HT1080 (cell line): ENCODE measurements at regions not wholly inside any gene's neighbourhood (a gene's known extent, or its start where the extent isn't known, plus 50 kb on each side); places are given as distances from the start of the nearest gene placed in this dataset.
"Not testable (repeated sequence)": the region's sequence is repeated elsewhere in the genome, so short reads cannot be mapped to it uniquely, and the experiment has no call there.

Experiments used
- DNase-seq: peaks from one replicate; pipeline ENCODE4 v3.0.0-alpha.2; 2015; ENCODE audit warnings: low read depth

DNA sequence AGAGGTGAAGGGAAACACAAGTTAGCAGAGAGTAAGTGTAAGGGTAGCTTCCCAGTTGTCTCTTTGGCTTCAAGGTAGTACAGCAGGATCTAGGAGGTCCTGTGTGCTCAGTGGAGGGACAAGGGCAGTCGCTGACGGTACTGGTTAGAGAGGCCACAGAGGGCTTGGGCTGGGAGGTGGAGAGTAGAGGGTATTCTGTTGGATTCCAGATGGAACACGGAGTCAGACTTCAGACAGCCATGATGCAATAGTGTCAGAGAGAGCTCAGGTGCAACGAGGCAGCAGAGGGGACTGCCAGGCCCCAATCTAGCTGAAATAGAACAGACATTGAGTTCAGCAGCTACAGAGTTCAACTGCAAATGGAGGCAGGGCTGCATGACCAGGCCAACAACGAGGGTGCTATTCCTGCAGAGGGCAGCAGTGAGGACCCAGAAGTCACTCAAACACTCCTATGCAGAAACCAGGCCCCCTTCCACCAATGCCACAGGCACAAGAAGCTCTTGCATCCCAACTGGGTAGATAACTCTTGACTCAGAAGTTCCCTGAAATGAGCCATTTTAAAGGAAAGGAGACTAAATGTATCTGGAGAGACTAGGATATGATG, 325.0 kb upstream of the ESRRG start:
- DNase-seq, result no peak

DNA sequence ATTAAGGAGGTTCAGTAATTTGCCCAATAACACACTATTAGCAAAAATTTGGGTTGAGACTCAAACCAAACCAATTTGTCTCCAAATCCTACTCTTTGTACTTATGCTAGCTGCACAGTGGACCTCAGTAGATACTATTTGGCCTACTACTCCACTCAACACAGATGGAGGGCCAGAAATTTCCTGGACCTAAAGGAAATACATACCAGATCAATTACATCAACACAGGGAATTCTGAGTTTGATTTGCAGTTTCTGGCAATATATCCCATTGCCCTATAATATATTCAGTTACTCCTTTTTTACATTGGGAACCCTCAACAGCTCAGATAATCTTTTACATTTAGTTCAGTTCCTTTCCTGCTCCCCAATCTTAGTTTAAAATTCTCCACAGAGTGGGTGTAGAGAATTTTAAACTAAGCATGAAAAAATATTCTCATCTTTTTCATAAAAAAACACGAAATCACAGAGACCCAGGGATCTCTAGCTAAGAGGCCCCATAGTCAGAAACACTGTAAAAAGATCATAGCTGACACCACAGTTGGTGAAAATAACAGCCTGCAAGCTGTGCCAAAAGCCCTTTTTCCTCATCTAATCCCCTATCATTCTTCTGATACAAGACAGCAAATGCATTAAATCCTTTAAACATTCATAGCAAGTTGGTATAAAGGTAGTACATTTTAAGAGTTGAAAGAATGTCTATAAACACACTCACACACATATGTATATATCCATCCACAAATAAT, 317.7 kb upstream of the ESRRG start:
- DNase-seq, result peak; percentile 13

DNA sequence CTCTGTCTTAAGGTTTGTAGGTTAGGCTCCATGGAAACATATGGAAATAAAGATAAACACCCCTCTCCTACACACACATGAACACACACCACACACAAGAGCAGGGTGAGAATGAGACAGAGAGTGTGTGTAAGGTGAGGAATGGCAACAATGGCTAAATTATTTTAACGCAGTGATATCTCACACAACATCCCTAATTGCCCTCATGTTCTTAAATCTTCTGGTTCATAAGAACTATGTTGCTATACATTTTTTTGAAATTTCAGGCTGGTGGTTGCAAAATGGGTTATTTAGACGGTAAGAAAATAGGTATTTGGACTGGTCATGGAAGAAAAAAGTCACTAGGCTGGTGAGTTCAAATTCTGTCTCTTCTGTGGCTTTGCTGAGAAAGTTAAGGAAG, 316.7 kb upstream of the ESRRG start:
- DNase-seq, result no peak

DNA sequence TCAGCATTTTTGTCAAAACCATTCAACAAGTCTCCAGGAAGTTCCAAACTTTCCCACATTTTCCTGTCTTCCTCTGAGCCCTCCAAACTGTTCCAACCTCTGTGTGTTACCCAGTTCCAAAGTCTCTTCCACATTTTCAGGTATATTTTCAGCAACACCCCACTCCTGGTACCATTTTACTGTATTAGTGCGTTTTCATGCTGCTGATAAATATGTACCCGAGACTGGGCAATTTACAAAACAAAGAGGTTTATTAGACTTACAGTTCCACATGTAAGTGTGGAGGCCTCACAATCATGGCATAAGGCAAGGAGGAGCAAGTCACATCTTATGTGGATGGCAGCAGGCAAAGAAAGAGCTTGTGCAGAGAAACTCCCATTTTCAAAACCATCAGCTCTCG, 315.9 kb upstream of the ESRRG start:
- DNase-seq, result not testable (repeated sequence)

DNA sequence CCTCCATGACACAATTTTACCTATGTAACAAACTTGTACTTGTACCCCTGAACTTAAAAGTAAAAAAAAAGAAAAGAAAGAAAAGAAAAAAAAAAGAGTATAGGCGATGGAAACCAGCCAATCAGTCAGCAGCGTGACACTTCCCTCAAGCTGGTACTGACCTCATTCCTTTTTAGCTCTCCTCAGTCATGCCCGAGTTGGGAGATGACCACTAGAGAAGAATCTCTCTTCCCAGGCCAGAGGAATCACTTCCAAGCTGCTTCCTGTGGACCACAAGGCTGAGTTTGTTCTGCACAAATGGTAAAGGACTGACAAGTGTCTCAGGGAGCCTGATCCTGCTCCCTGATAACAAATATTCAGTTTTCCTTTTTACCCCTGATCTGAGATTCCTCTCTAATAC, 313.5 kb upstream of the ESRRG start:
- no peak for DNase-seq

DNA sequence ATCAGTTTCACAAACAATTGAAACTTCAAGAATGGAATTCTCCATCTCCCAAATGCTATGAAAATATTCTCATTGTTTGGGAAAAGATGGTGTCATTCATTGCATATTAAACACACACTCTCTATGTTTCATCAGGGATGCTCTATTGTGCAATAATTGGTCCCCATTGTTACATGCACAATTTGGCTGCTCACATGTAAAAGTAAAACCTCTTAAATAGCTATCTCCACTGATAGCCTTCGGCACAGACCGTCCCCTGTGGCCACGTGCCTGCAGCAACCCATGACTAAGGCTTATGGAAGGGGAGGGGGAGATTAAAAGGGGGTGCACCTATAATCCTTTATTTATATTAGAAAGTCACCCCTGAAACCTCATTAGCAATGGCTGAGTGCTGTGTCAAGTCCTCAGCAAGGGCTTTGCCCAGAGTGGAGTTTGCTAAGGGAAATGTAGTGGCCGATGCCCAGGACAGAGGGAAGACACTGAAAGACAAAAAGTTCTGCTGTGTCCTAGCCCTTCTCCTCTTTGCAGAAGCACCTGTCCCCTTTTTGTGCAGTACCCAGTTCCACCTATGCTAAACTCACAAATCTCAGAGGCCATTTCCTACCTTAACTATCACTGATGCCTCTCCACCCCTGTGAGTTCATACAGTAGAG, 309.6 kb upstream of the ESRRG start:
- DNase-seq, result no peak

DNA sequence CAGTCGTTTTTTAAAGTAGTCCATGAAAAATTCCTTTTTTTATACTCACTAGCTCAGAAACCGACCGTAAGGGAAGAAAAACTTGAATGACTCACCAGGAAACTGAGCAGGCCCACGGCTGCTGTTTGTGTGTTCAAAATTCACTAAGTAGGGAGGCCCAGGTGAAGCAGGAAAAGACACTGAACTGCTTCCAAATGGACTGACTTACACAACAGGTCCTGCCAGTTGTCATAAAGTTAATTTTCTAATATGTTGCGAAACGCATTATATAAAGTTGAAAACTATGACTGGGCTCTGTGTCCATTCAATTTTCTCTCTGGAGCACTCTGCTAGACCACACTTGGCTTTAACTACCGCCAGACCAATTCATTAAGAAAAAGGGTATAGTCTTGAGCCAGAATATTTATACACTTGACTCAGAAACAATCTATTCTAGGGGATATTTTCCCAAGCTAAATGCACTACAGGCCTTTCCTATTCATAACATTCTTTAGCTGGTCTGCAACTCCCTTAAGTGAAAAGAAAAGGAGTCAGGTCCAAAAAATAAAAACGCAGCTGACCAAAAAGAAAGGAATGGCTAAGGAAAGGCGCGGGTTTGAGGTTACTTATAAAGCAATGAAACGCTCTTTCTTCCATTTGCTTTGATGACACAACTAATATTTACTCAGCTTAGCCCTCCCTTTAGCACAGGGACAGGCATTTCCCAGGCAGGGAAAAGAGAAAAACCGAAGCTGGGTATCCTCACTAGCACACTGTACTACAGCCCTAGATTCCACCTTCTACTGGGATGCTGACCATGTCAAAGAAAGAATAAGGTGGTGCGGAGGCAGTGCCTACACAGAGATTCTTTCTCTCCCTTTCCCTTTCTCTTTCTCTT, 306.3 kb upstream of the ESRRG start:
- DNase-seq, result peak; percentile 88

DNA sequence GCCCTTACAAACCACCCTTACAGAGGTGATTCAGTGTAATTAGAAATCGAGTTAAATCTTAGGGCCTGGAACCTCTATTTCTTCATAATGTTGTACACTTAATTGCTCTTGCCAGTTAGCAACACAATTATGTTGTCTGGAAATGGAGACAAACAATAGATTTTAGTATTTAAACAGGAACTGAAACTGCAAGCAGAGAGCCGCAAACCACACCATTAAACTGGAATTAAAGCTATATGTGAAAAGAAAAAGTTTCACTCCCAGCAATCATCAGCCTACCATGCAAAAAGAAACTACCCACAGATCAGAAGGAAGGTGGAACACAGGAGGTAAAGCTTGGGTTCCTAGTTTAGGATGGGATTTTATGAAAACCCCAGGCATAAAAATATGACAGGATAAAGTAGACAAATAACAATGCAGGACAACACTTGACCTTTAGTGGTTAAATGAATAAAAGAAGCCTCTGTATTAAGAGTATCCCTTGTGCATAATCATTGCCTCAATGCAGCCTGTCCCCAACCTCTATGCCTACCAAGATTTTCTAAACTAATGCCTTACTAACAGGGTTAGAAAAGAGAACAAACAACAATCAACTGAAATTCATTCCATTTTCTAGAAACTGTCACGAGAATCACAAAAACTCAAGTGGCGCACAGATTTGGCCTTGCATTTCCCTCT, 304.3 kb upstream of the ESRRG start:
- no peak for DNase-seq

DNA sequence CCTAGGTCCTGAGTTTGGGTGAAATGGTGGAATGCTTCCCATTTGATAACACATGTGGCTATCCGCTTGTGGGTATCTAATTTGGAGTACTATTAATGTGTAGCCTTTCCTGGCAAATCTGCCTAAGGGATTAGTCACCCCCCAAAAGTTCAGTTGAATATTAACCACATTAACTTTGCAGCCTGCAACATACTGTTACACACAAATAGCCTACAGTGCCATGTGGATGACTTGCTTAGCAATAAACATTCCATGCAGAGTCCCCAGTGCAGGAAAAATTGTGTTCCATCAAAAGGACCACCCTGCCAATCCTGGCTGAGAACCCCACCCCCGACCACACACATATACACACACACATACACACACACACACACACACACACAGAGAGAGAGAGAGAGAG, 303.3 kb upstream of the ESRRG start:
- no peak for DNase-seq

DNA sequence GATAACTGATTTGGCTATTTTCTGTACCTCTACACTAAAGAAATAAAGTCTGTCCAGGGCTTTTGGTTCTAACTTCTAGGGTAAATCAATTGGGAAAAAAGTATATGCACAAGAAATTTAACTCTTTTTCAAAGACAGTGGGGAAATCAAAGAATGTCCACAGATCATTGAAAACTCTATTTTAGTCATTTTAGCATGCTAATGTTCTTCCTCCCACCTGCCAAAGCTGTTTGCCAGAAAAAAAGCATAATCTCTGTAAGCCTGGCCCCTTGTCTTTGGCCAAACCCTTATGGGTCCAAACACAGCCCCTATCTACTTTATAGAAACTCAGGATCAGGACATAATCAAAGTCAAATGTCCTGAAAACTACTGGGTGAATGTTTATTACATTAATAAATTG, 302.2 kb upstream of the ESRRG start:
- DNase-seq, result no peak

DNA sequence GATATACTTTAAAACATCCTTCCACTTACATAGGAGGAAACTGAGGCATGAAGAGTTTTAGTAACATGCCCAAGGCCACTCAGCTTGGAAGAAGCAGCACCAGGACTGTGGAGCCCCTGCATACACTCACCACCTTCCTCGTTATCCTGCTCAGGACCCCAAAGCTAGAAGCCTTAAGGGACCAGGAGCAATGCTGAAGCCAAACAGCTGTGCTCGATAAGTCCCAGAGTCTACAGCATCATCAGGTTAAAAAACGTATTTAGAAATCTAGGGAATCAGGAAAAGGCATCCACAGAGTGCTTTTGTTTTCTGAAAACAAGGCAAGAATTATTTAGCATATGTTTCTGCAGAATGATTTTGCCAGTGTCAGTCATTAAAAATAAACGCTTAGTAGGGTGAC, 301.7 kb upstream of the ESRRG start:
- no peak for DNase-seq

DNA sequence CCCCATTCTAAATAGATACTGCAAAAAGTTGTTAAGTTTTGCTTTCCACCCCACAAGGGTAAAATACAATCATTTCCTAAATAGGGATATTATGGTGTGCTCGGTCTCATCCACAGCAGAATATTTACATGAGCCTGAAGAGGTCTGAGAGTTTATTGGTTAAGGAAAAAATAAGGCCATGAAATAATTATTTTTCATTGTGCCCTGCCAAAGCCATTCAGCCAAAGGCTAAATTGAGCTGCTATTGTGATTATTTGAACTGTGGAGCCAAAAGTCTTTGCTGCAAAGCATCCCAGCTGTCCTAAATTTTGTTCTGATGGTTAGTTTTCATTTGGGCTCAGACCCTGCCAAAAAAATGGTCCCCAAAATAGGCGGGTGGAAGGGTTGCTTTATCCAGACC, 298.7 kb upstream of the ESRRG start:
- no peak for DNase-seq

DNA sequence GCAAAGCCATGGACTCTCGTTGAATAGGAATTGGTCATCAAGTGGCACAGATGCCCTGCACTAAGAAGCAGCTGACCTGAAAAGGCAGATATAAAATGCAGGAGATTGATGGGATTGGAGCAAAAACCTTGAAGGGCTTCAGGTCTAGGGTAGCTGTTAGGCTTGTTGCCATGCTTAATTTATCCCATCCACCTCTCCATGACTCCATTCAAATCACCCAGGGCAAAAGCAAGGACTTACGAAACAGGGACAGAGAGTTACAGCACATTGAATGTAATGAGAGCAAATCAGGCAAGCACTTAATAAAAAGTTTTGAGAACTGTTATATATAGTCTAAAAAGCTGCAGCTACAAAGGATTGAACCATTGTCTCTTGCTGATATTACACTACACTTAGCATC, 298.2 kb upstream of the ESRRG start:
- no peak for DNase-seq

DNA sequence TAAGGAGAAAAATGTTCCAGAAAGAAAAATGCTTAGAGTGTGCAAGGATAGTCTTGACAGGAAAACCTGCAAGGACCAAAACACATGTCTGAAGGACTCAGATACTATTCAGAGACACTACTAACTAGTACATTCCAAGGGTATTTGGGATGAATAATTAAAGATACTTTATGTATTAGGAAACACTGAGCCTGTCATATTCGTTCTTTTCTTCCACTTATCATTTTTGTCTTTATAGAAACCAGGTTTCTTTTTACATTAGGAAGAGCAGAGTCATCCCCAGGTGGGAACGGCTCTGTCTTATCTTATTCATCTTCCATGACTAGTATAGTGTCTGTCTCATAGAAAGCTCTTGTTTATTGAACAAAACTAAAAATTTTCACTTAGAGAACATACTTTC, 296.2 kb upstream of the ESRRG start:
- no peak for DNase-seq

DNA sequence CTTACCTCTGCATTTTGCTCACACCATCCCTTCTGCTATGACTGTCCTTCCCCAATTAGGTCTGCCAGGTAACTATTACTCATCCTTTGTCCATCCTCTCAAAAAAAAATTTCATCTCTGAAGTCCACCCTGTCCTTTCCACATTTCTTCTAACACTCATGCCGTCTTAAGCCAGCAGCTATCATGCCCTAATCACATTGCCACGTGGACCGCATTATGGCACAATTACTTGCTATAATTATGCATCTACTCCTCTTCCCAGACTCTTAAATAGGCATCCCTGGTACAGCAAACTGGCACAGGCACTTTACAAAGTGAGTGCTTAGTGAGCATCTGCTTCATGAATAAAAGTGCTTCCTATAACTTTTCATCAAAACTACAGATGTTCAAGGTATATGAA, 295.4 kb upstream of the ESRRG start:
- no peak for DNase-seq

DNA sequence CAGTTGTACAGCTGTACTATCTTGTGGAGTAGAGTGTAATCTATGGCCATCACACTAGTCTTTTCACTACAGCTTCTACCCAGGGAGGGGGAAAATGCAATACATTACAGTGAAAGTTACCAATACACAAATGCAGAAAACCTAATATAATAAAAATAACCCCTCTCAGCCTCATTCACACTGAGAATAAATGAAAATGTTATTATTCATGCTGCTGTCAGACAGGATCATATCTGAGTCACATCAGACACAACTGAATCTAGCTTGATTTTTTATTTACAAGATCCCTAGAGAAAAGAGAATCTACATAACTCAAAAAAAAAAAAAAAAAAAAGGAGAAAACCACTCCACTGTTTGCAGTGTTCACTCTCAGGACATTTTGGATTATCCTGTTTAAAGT, 293.9 kb upstream of the ESRRG start:
- no peak for DNase-seq

DNA sequence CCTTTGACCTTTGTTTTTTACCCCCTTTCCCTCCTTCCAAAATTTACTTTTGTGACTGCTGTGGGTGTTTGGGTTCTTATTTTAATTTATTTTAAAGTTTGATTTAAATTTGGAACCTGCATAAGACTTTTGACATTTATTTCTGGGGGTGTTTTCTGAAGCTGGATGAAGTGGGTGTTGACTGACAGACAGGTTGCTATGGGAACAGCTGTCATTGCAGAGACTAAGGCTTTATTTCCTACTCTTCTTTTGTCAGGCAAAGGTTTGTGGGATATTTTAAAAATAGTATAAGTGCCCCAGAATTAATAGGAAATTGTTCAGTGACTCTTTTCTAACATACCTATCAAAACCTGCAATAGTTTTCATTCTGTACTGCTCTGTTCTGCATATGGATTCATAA, 290.8 kb upstream of the ESRRG start:
- no peak for DNase-seq

DNA sequence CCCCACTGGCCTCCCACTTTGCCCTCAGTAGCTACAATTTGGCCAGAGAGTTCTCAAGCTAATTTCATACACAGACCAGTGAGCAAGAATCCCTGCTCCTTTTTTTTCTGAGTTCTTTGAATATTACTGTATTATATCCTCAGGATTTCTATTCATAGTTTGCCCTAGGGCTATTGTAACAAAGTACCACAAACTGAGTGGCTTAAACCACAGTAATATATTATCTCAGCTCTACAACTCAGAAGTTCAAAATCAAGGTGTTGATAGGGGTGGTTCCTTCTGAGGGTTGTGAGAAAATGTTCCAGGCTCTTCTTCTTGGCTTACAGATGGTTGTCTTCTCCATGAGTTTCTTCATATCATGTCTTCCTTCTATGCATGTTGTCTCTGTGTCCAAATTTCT, 289.4 kb upstream of the ESRRG start:
- DNase-seq, result no peak

DNA sequence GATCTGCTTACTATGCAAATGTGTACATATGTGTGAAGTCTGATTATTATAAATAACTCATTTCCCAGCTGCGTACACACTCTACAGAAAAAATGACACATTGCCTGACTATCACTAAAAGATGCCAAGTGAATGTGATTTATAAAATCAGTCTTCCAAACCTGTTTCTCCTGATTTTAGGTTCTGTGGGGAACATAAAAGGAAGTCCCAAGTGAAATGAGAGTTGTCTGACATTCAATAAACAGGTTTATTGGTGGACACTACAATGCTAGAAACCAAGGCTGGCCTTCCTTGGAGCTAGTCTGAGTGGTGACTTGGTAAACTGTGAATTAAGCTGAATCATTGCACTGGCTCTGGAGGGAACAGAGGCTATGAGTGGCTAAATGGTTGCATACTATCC, 287.9 kb upstream of the ESRRG start:
- DNase-seq, result no peak

DNA sequence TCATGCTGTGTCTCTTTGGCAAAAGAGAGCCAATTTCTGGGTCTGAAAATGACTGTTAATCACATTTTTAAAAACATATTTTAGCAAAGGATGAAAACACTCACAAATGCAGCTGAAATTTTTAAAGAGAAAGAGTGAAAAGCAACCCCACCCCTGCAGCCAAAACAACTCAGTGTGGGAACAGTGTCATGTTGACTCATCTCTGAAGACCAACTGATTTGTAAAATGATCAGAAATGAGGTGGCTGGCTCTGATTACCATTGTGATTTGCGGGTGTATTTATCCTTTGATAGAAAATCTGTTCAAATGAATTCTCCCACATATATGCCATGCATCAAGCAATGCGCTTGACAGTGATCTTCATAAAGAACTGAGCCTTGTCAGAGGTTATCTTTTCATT, 287.0 kb upstream of the ESRRG start:
- DNase-seq, result peak; percentile 23

DNA sequence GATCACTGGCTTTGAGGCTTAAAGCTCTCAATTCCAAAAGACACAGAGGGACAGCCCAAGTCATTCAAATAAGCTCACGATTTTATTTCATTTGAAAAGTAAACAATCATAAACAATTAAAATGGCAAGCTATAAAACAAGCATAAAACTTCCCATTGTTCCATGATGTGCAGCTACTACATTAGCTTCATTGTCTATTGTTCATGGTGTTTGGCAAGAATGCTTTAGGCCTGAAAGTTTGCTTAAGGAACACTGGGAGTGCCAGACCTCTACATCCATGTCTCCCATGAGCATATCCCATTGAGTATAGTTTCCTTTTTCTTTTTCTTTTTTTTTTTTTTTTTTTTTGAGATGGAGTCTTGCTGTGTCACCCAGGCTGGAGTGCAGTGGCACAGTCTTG, 286.1 kb upstream of the ESRRG start:
- no peak for DNase-seq
